Stimulated activated CD8-positive, alpha-beta memory T cell treated with anti-CD3 and anti-CD28 coated beads, Interleukin-4, amount 100 ng/mL, for 24 hours (primary cell): ENCODE measurements at regions not wholly inside any gene's neighbourhood (a gene's known extent, or its start where the extent isn't known, plus 50 kb on each side); places are given as distances from the start of the nearest gene placed in this dataset.
"Not testable (repeated sequence)": the region's sequence is repeated elsewhere in the genome, so short reads cannot be mapped to it uniquely, and the experiment has no call there.

Source experiments
- DNase-seq: peaks from one replicate; pipeline ENCODE4 v3.0.0-alpha.2; 2020; ENCODE audit warnings: low read depth

- DNase-seq = no peak
These were observed 50.4 kb downstream of the KATNIP start for GRCh38 chr16:27600381-27600780.

DNA sequence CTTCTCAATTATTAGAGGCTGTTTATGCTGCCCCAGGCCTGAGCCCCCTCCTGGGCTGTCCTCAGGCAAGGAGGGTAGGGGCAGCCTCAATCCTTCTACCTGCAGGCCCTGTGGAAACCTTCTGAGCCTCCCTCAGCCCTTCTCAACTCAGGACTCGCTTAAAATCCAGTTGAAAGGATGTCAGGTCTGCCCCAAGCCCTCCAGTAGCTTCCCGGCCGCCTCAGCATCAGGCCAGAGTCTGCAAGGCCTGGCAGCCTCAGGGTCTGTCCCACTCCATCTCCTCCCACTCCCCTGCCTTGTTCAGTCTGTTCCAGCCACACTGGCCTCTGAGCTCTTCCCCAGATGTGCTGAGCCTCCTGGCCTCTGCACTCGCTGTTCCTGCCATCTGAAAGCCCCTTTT lies 52.2 kb downstream of the KATNIP start:
- DNase-seq = no peak

DNA sequence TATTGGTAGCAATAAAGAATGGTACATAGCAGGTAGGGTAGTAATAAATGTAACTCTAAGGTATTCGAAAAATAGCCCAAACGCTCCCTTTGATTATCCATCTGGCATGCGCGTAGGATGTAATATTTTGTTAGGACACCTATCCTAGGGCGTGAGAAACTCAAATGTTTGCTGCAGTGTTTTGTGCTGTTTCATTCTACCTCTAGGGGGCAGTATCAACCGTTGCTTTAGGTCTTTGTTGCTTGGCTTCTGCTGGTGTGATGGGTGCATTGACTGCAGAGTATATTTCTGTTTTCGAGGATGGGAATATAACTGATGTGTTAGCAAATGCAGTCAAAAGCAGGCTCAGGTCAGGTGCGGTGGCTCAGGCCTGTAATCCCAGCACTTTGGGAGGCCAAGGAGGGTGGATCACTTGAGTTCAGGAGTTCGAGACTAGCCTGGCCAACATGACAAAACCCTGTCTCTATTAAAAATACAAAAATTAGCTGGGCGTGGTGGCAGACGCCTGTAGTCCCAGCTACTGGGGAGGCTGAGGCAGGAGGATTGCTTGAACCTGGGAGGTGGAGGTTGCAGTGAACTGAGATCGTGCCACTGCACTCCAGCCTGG lies 55.7 kb downstream of the KATNIP start:
- not testable (repeated sequence) for DNase-seq

- DNase-seq = no peak
These were observed 61.4 kb downstream of the KATNIP start for GRCh38 chr16:27611340-27611739.

DNA sequence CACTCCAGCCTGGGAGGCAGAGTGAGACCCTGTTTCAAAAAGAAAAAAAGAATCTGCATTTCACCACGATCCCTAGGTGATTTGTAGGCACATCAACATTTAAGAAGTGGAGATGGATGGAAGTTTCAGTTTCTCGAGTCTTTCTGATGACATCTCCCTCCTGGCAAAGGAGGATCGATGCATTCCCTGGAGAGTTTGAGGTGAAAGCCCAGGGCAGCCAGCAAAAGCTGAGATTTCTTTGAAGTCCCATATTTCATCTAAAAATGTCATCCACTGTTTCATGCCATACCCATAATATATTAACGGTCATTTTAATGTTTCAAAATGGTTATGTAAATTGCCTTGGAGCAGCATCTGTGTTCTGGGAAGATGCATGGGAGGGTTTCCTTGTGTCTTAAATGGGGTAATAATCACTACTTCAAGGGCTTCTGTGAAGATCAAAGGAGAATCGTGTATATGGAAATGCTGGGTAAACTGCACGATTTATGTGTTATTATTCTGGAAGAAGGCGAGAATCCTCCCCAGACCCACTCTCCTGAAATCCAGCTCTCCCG lies 63.4 kb downstream of the KATNIP start:
- no peak for DNase-seq

DNA sequence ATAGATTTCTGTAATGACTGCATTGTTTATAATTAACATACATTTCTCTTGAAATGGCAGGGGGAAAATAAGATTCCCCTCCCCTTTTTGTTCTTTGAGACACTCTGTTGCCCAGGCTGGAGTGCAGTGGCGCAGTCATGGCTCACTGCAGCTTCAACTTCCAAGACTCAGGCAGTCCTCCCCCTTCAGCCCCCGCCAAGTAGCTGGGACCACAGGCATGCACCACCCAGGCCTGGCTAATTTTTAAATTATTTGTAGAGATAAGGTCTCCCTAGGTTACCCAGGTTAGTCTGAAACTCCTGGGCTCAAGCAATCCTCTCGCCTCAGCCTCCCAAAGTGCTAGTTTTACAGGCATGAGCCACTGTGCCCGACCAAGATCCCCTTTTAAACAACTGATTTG lies 67.7 kb downstream of the KATNIP start:
- DNase-seq = no peak

GRCh38 chr16:27618165-27618564 lies 68.2 kb downstream of the KATNIP start:
- DNase-seq = no peak

GRCh38 chr16:27618606-27619327 lies 68.8 kb downstream of the KATNIP start:
- no peak for DNase-seq

DNA sequence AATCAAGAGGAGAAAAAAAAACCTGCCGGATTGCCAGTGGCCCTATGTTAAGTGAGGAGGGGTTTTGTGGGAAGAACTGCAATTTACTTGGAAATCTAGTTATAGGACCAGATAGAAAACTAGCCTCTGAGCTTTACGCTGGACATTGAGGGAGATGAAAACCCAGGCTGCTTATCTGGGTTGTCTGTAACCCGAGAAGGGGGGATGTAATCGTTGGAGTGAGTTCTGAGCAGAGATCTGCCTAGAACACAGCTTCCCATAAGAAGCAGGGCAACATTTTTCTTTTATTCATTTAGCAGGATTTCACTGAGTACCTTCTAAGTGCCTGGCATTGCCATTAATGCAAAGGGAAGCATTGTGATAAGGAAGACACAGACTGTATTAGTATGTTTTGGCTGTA lies 70.6 kb downstream of the KATNIP start:
- DNase-seq = no peak

DNA sequence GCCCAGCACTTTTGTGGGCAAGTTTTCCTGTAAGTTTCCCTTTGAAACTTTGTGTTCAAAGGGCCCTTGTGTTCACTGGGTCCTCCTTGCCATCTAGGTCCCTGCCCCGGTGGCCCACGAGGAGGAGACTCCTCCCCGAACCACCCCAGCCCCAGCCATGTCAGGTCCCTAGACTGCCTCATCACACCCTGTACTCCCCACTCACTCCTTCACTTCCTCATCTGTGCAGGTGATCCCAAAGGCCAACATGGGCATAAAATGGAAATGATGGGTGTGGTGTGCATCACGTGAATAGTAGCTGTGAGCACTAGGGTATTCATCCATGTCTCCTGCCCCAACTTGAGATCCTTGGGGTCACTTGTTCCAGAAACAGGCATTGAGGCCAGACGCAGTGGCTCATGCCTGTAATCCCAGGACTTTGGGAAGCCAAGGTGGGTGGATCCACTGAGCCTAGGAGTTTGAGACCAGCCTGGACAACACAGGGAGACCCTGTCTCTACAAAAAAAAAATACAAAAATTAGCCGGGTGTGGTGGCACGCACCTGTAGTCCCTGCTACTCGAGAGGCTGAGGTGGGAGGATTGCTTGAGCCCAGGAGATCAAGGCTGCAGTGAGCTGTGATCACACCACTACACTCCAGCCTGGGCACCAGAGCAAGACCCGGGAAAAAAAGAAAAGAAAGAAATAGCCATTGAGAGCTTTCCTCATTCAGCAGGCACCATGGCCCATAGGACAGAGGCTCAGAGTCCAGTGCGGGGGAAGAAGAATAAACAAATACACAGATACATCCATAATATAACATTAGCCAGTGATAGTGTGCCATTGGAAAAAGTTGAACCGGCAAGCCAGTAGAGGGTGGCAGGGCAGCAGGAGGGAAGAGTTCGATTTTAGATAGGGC lies 74.5 kb downstream of the KATNIP start:
- DNase-seq = no peak

DNA sequence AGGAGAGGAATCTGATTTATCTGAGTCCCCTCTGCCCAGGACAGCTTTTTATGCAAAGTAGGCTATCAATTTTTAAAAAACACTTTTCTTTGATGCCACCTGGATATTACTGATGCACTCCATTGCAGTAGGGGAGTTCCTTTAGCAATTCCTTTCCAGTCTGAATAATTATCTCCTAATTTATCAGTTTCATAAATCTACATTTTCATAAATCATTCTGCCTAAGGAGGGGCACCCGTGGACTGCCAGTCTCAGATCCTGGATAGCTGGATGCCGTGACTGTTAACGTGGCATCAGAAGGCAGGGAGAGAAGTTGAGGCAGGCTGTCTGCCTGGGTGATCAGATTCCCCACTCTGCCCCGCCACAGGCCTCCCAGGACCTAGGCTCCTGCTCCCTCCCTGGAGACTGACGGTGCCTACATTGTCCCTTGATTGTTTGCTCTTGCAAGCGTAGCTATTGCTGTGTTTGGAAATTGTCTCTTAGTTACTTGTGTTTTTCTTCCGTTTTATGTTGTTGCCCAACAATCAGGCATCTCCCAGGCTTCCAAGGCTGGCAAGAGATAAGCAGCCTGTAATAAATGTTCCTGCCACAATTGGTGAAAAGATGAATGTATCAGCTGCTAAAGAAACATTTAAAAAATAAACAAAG lies 75.2 kb downstream of the KATNIP start:
- DNase-seq = no peak

GRCh38 chr16:27627136-27627535 lies 77.2 kb downstream of the KATNIP start:
- no peak for DNase-seq

- no peak for DNase-seq
These were observed 78.4 kb downstream of the KATNIP start for GRCh38 chr16:27628241-27628942.

DNA sequence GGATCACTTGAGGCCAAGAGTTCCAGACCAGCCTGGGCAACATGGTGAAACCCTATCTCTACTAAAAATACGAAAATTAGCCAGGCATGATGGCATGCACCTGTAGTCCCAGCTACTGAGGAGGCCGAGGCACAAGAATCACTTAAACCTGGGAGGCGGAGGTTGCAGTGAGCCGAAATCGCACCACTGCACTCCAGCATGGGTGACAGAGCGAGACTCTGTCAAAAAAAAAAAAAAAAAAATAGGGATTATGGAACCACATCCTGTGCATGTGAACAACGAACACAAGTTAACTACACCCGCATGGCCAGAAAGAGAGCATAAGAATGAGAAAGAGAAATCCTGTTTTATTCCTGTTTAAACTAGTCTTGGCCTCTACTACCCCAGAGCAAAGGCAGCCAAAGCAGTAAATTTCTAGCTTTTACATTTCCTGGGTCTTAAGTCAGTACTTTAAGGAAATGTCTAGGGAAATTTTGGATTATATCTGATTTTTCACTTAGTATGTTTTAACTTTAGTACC lies 79.1 kb downstream of the KATNIP start:
- not testable (repeated sequence) for DNase-seq

- DNase-seq = no peak
These were observed 82.3 kb downstream of the KATNIP start for GRCh38 chr16:27632216-27632615.

- DNase-seq = no peak
These were observed 83.3 kb downstream of the KATNIP start for GRCh38 chr16:27633221-27633620.

GRCh38 chr16:27633721-27634120 lies 83.8 kb downstream of the KATNIP start:
- no peak for DNase-seq

DNA sequence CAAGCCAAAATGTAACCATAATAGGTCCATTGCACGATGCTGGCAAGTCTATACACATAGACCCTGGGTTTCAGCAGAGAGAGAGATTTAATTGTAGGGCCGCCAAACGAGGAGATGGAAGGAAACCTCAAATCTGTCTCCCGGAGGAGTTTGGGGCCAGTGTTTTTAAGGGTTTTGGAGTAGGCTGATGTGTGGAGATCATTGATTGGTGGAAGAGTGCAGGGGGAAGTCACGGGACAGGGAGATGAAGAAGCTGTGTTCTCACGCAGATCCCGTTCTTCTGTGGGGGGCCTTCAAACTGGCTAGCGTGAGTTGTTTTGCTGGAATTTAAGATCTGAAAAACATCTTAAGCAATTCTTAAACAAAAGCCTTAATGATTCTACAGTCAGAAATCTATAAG lies 84.8 kb downstream of the KATNIP start:
- no peak for DNase-seq

DNA sequence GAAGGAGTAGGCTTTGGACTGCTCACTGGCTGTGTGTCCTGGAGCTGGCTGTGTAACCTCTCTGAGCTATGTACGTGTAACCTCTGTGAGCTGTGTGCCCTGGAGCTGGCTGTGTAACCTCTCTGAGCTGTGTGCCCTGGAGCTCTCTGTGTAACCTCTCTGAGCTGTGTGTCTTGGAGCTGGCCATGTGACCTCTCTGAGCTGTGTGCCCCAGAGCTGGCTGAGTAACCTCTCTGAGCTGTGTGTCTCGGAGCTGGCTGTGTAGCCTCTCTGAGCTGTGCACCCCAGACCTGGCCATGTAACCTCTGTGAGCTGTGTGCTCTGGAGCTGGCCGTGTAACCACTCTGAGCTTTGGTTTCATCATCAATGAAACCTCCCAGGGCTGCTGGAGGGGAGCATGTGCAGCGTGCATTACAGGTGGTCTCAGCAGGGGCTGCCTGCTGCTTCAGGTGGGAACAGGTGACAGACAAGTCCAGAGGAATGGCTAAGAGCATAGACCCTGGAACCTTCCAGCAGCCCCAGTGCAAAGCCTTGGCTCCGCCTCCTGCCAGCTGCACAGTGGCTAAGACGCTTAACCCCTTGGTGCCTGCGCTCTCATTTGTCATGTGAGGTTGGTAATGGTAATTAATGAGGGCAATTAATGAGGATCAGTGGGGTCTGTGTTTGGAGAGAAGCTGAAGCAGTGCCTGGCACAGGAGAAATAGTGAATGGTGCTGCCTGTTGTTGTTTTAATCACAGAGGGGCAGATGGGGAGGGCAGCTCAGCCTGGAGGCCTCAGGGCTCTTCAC lies 86.7 kb downstream of the KATNIP start:
- no peak for DNase-seq

GRCh38 chr16:27638833-27639560 lies 89.1 kb downstream of the KATNIP start:
- no peak for DNase-seq
